ENCODE measurements at regions not wholly inside any gene's neighbourhood (a gene's known extent, or its start where the extent isn't known, plus 50 kb on each side); places are given as distances from the start of the nearest gene placed in this dataset.
A peak's percentile ranks its signal among the peaks of the same experiment; 100 is the strongest.

GRCh38 chr3:147914532-147914931 lies 505.4 kb downstream of the ZIC1 start:
- no peaks in the 10 kb centered on the region for H3K27me3 ChIP-seq
- TF ChIP-seq POLR2A (IDR thresholded peaks at IDR 0.05) (no peak), CTCF (IDR thresholded peaks at IDR 0.05) (no peak)
- WGBS, 4 donors: 87 to 94% (median 91%) methylated on average over 1 of the region's 1 CpG
- intact Hi-C loops (cut with DNase I): no loop called here
- no peaks in the 10 kb centered on the region for H3K4me1 ChIP-seq
- ATAC-seq (no peak), DNase-seq (no peak)
- no peak overlapping the region for H3K4me3 ChIP-seq
- peaks cover 0 to 7% (median 0%) of the 10 kb centered on the region in 12 donors for H3K9me3 ChIP-seq
- H3K27ac ChIP-seq: no peak overlapping the region
- H3K36me3 ChIP-seq: no peaks in the 10 kb centered on the region

GRCh38 chr3:147915057-147915456 lies 505.9 kb downstream of the ZIC1 start:
- 75 to 86% (median 80%) methylated on average over 5 of the region's 5 CpGs for WGBS, 4 donors

DNA sequence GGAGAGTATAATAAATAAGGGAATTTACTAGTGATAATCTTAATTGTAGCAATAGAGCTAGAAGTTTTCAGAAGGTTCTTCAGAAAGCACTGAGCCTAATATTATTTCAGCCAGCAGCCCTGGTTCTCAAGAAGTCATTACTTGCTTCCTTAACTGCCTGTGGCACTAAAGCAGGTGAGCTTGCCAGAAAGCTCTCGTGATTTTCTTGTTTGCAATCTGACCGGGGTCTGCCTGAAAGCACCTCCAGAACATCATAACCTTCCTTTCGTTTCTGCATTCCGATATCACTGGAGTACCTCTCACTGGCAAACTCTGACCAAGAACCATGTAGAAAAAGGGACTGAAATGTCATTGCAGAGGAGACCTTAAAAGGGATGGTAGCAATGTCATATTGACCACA lies 510.3 kb downstream of the ZIC1 start:
- no peak for DNase-seq
- Histone ChIP-seq H3K36me3 (no peaks in the 10 kb centered on the region), H3K9me3 (no peaks in the 10 kb centered on the region), H3K4me1 (no peaks in the 10 kb centered on the region), H3K4me3 (no peak overlapping the region), H3K27me3 (no peaks in the 10 kb centered on the region), H3K27ac (no peak overlapping the region)
- ATAC-seq: no peak
- TF ChIP-seq POLR2A (IDR thresholded peaks at IDR 0.05) (no peak), CTCF (IDR thresholded peaks at IDR 0.05) (no peak)
- 57 to 82% (median 74%) methylated on average over 4 of the region's 4 CpGs for WGBS, 4 donors
- intact Hi-C loops (cut with DNase I): no loop called here

More at GRCh38 chr3:147915057-147915456, 505.9 kb downstream of the ZIC1 start:
- Histone ChIP-seq H3K27ac (no peak overlapping the region), H3K27me3 (no peaks in the 10 kb centered on the region), H3K36me3 (no peaks in the 10 kb centered on the region), H3K4me3 (no peak overlapping the region), H3K9me3 (peaks cover 0 to 7% (median 0%) of the 10 kb centered on the region in 12 donors), H3K4me1 (no peaks in the 10 kb centered on the region)
- ATAC-seq (peak in 1 of 4 donors; percentile 34), DNase-seq (no peak)
- no peak for TF ChIP-seq CTCF (IDR thresholded peaks at IDR 0.05)
- no peak for TF ChIP-seq POLR2A (IDR thresholded peaks at IDR 0.05)
- intact Hi-C loops (cut with DNase I): no loop called here

DNA sequence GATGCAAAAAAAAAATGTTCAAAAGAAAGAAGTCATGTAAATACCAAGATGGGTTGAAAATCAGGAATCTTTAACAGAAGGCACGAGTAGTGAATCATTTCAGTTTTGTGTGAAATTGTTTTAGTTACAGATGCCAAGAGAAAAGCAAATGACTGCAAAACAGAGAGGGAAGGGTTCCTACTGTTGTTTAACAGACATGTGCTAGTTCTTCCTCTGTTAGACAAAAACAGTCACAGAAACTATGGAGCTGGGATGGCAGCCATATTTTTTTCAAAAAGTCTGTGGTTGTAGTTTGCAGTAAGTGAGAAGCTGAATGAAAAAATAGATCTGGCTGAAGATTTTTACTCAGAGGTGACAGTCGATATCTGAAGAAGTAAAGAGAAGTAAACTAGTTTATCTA lies 511.9 kb downstream of the ZIC1 start:
- no peaks in the 10 kb centered on the region for H3K36me3 ChIP-seq
- no peak for DNase-seq
- TF ChIP-seq CTCF (IDR thresholded peaks at IDR 0.05) (no peak), POLR2A (IDR thresholded peaks at IDR 0.05) (no peak)
- WGBS, 4 donors: 69 to 76% (median 70%) methylated on average over 2 of the region's 2 CpGs
- no peak overlapping the region for H3K4me3 ChIP-seq
- no peaks in the 10 kb centered on the region for H3K4me1 ChIP-seq
- no peak overlapping the region for H3K27ac ChIP-seq
- no peaks in the 10 kb centered on the region for H3K9me3 ChIP-seq
- H3K27me3 ChIP-seq: no peaks in the 10 kb centered on the region
- ATAC-seq: no peak
- intact Hi-C loops (cut with DNase I): no loop called here
